ENCODE measurements at regions not wholly inside any gene's neighbourhood (a gene's known extent, or its start where the extent isn't known, plus 50 kb on each side); places are given as distances from the start of the nearest gene placed in this dataset.

GRCh38 chr17:77686903-77687302 is 271.6 kb upstream of the TNRC6C start:
- H3K36me3 ChIP-seq (ENCODE audit: insufficient read depth, low read length), result no peaks in the 10 kb centered on the region
- no peak overlapping the region for H3K4me2 ChIP-seq (ENCODE audit: low read length)
- no peak overlapping the region for H3K9ac ChIP-seq (ENCODE audit: low read depth, low read length)
- H3K27me3 ChIP-seq (ENCODE audit: control insufficient read depth, insufficient read depth, low read length), result peaks cover 47% of the 10 kb centered on the region
- H3K9me3 ChIP-seq (replicated peaks; ENCODE audit: low read length), result no peaks in the 10 kb centered on the region
- no peak overlapping the region for H3K4me3 ChIP-seq (ENCODE audit: low read length)
- peaks cover 7% of the 10 kb centered on the region for H3K4me1 ChIP-seq (ENCODE audit: control insufficient read depth, insufficient read depth, low read length)

- Histone ChIP-seq H3K9ac (ENCODE audit: low read depth, low read length) (no peak overlapping the region), H3K27me3 (ENCODE audit: control insufficient read depth, insufficient read depth, low read length) (peaks cover 52% of the 10 kb centered on the region), H3K4me1 (ENCODE audit: control insufficient read depth, insufficient read depth, low read length) (peaks cover 7% of the 10 kb centered on the region), H3K4me2 (ENCODE audit: low read length) (no peak overlapping the region), H3K4me3 (ENCODE audit: low read length) (no peak overlapping the region), H3K9me3 (replicated peaks; ENCODE audit: low read length) (no peaks in the 10 kb centered on the region), H3K36me3 (ENCODE audit: insufficient read depth, low read length) (no peaks in the 10 kb centered on the region)
Observed at GRCh38 chr17:77687417-77687816, 271.1 kb upstream of the TNRC6C start.

GRCh38 chr17:77687921-77688320 is 270.6 kb upstream of the TNRC6C start:
- Histone ChIP-seq H3K9me3 (replicated peaks; ENCODE audit: low read length) (no peaks in the 10 kb centered on the region), H3K27me3 (ENCODE audit: control insufficient read depth, insufficient read depth, low read length) (peaks cover 57% of the 10 kb centered on the region), H3K4me2 (ENCODE audit: low read length) (no peak overlapping the region), H3K4me1 (ENCODE audit: control insufficient read depth, insufficient read depth, low read length) (peaks cover 7% of the 10 kb centered on the region), H3K36me3 (ENCODE audit: insufficient read depth, low read length) (no peaks in the 10 kb centered on the region), H3K9ac (ENCODE audit: low read depth, low read length) (no peak overlapping the region), H3K4me3 (ENCODE audit: low read length) (no peak overlapping the region)

DNA sequence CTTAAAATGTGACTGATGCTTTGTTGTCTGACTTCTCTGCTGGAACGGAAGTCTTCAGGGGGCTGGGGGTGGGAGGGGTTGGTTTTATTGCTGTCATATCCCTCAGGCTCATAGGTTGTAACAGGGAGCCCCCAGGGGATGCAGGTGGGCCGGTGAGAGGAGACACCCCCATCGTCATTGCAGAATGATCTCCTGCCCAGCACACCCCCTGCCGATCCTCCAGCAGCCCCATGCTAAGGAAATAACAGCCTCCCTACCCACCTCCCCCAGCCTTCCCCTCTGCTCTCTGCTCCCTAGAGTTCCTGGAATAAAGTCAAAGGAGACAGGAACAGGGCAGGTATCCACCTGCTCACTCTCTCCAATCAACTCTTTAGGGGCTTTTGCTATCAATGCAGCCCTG is 270.1 kb upstream of the TNRC6C start:
- Histone ChIP-seq H3K4me1 (ENCODE audit: control insufficient read depth, insufficient read depth, low read length) (peaks cover 7% of the 10 kb centered on the region), H3K9me3 (replicated peaks; ENCODE audit: low read length) (no peaks in the 10 kb centered on the region), H3K4me3 (ENCODE audit: low read length) (no peak overlapping the region), H3K9ac (ENCODE audit: low read depth, low read length) (no peak overlapping the region), H3K4me2 (ENCODE audit: low read length) (no peak overlapping the region), H3K36me3 (ENCODE audit: insufficient read depth, low read length) (no peaks in the 10 kb centered on the region), H3K27me3 (ENCODE audit: control insufficient read depth, insufficient read depth, low read length) (peaks cover 61% of the 10 kb centered on the region)

GRCh38 chr17:77690271-77691161 is 268.0 kb upstream of the TNRC6C start:
- peaks cover 72% of the 10 kb centered on the region for H3K27me3 ChIP-seq (ENCODE audit: control insufficient read depth, insufficient read depth, low read length)
- H3K9me3 ChIP-seq (replicated peaks; ENCODE audit: low read length), result no peaks in the 10 kb centered on the region
- no peaks in the 10 kb centered on the region for H3K36me3 ChIP-seq (ENCODE audit: insufficient read depth, low read length)
- peak overlapping the region; percentile 60 for H3K4me2 ChIP-seq (ENCODE audit: low read length)
- H3K4me3 ChIP-seq (ENCODE audit: low read length), result peak overlapping the region; percentile 55
- H3K4me1 ChIP-seq (ENCODE audit: control insufficient read depth, insufficient read depth, low read length), result peaks cover 7% of the 10 kb centered on the region
- H3K9ac ChIP-seq (ENCODE audit: low read depth, low read length), result no peak overlapping the region

DNA sequence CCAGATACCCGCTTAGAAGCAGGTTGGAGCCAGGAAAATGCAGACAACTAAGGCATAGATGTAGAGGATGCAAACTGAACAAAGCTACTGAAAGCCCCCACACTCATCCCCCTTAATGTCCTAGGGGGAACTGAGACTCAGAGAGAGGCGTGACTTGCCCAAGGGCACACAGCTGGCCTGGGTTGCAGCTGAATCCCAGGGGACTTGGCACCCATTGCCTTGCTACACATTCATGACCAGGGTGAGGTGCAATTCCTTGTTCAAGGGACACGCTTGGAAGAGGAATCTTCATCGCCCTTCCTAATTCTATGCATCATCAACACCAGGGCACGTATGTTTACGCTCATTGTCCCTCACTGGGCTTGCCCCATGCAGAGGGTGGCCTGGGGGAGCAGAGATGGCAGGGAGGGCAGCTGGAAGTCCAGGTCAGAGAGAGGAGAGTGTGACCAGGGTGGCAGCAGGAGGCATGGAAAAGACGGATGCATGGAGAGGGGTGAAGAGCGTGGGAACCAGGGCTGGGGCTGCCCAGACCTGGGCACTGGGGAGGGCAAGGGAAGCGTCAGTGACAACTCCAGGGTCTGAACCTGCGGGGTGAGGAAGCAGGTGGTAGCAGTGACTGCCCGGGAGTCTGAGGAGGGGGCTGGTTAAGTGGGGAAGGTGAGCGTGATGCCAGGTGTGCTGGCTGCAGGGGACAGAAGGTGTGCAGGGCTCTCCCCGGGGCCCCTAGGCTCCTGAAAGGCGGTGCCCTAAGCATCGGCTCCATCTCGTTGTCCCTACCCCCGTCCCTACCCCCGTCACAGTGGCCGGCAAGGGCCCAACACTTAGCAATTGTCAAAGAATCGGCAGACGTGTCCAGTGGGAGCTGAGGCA is 267.1 kb upstream of the TNRC6C start:
- H3K4me2 ChIP-seq (ENCODE audit: low read length), result no peak overlapping the region
- H3K36me3 ChIP-seq (ENCODE audit: insufficient read depth, low read length), result no peaks in the 10 kb centered on the region
- no peak overlapping the region for H3K4me3 ChIP-seq (ENCODE audit: low read length)
- peaks cover 7% of the 10 kb centered on the region for H3K4me1 ChIP-seq (ENCODE audit: control insufficient read depth, insufficient read depth, low read length)
- no peak overlapping the region for H3K9ac ChIP-seq (ENCODE audit: low read depth, low read length)
- H3K27me3 ChIP-seq (ENCODE audit: control insufficient read depth, insufficient read depth, low read length), result peaks cover 66% of the 10 kb centered on the region
- H3K9me3 ChIP-seq (replicated peaks; ENCODE audit: low read length), result no peaks in the 10 kb centered on the region

DNA sequence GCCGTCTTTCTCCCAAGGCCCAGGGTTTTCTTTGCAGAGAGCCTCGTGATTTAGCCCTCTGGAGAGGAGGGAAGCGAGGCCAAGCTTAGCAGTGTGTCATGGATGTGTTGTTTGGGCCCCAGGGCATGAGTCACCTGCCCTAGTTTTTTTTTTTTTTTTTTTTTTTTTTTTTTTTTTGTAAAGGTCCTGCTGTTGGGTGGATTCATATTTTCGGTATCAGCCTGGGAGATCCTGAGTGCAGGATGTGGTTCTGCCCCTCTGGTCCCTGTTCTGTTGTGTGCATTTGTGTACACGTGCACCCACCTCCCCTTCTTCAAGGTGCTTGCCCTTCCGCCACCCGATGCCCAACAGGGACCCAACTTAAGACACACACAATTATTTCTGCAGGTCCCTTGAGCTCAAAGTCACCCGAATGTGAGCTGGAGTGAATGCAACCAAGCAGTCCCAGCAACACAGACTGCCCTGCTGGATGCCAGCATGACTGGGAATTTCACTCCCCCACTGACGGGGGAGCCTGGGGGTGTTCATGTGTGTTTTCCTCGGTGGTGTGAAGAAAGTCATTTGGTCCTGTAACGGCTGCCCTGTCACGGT is 265.8 kb upstream of the TNRC6C start:
- H3K4me3 ChIP-seq (ENCODE audit: low read length), result no peak overlapping the region
- no peaks in the 10 kb centered on the region for H3K9me3 ChIP-seq (replicated peaks; ENCODE audit: low read length)
- peaks cover 7% of the 10 kb centered on the region for H3K4me1 ChIP-seq (ENCODE audit: control insufficient read depth, insufficient read depth, low read length)
- peaks cover 68% of the 10 kb centered on the region for H3K27me3 ChIP-seq (ENCODE audit: control insufficient read depth, insufficient read depth, low read length)
- no peaks in the 10 kb centered on the region for H3K36me3 ChIP-seq (ENCODE audit: insufficient read depth, low read length)
- H3K9ac ChIP-seq (ENCODE audit: low read depth, low read length), result no peak overlapping the region
- H3K4me2 ChIP-seq (ENCODE audit: low read length), result no peak overlapping the region

- H3K9me3 ChIP-seq (replicated peaks; ENCODE audit: low read length), result no peaks in the 10 kb centered on the region
- H3K4me3 ChIP-seq (ENCODE audit: low read length), result no peak overlapping the region
- peaks cover 73% of the 10 kb centered on the region for H3K27me3 ChIP-seq (ENCODE audit: control insufficient read depth, insufficient read depth, low read length)
- H3K9ac ChIP-seq (ENCODE audit: low read depth, low read length), result no peak overlapping the region
- no peaks in the 10 kb centered on the region for H3K36me3 ChIP-seq (ENCODE audit: insufficient read depth, low read length)
- H3K4me1 ChIP-seq (ENCODE audit: control insufficient read depth, insufficient read depth, low read length), result peaks cover 7% of the 10 kb centered on the region
- no peak overlapping the region for H3K4me2 ChIP-seq (ENCODE audit: low read length)
Observed at GRCh38 chr17:77693301-77693700, 265.2 kb upstream of the TNRC6C start.

GRCh38 chr17:77693776-77694175 is 264.7 kb upstream of the TNRC6C start:
- Histone ChIP-seq H3K4me3 (ENCODE audit: low read length) (no peak overlapping the region), H3K9ac (ENCODE audit: low read depth, low read length) (no peak overlapping the region), H3K9me3 (replicated peaks; ENCODE audit: low read length) (no peaks in the 10 kb centered on the region), H3K27me3 (ENCODE audit: control insufficient read depth, insufficient read depth, low read length) (peaks cover 78% of the 10 kb centered on the region), H3K36me3 (ENCODE audit: insufficient read depth, low read length) (no peaks in the 10 kb centered on the region), H3K4me2 (ENCODE audit: low read length) (no peak overlapping the region), H3K4me1 (ENCODE audit: control insufficient read depth, insufficient read depth, low read length) (peaks cover 7% of the 10 kb centered on the region)

- Histone ChIP-seq H3K36me3 (ENCODE audit: insufficient read depth, low read length) (no peaks in the 10 kb centered on the region), H3K4me3 (ENCODE audit: low read length) (no peak overlapping the region), H3K4me1 (ENCODE audit: control insufficient read depth, insufficient read depth, low read length) (peaks cover 7% of the 10 kb centered on the region), H3K9ac (ENCODE audit: low read depth, low read length) (no peak overlapping the region), H3K27me3 (ENCODE audit: control insufficient read depth, insufficient read depth, low read length) (peaks cover 78% of the 10 kb centered on the region), H3K9me3 (replicated peaks; ENCODE audit: low read length) (no peaks in the 10 kb centered on the region), H3K4me2 (ENCODE audit: low read length) (no peak overlapping the region)
Observed at GRCh38 chr17:77694391-77695363, 263.8 kb upstream of the TNRC6C start.
